Pulmonary artery endothelial cell (primary cell): ENCODE measurements at regions not wholly inside any gene's neighbourhood (a gene's known extent, or its start where the extent isn't known, plus 50 kb on each side); places are given as distances from the start of the nearest gene placed in this dataset.

Experiments used
- DNase-seq: peaks from one replicate; pipeline ENCODE4 v3.0.0-alpha.2; 2011; ENCODE audit warnings: low read depth, low spot score

- no peak for DNase-seq
Measured at GRCh38 chr12:97324471-97324870, 138.1 kb upstream of the RMST start.

GRCh38 chr12:97335115-97335514 lies 127.5 kb upstream of the RMST start:
- DNase-seq: no peak

GRCh38 chr12:97336900-97337751 lies 125.5 kb upstream of the RMST start:
- DNase-seq: no peak

DNA sequence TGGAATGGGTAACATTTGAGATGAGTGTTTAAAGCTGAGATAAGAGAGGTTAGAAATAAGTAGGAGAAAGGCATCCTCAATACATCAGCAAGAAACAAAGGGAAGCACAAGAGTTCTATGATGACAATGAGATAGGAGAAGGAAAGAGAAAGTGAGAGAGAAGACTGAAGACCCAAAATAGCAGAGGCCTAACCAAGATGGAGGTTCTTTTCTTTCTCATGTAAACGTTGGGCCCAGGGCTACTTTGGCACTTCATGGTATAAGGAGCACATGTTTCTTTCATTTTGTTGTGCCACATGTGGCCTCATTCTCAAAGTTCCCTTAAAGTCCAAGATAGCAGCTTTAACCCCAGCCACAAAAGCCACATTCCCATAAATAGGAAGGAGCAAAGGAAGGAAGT lies 120.5 kb upstream of the RMST start:
- DNase-seq: no peak

DNA sequence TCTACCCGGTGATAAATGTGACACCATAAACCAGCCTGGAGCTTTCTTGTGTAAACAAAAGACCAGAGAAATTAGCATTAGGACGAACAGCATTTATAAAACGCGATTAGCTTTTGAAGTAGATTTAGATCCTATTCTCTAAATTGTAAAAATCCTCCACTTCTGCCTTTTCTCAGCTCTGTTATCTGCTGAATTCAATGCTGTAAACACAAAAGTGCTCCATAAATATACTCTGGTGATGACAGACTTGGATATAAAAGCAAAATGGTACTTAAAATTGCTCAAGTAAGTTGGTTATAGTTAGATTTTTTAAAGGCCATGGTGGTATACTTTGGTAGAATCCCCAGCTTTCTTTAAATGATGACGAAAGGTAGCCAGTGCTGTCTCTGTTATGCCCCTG lies 114.6 kb upstream of the RMST start:
- no peak for DNase-seq

DNA sequence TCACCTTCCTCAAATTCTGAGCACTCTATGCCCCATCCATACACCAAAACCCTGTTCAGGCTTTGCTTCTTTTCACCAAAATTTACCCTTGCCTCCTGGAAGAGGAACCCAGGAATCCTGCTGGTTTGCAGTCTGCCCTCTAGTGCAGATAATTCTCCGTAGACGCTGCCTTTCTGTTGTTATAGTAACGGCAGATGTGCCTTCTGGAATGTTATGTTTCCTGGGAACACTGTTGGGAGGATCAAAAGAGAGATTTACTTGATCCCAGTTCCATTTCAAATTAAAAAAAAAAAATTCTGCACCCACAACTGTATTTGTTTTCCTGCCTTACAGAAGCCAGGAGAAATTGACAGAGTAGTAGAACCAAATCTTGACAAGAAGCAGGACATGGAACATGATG lies 104.2 kb upstream of the RMST start:
- DNase-seq: no peak

DNA sequence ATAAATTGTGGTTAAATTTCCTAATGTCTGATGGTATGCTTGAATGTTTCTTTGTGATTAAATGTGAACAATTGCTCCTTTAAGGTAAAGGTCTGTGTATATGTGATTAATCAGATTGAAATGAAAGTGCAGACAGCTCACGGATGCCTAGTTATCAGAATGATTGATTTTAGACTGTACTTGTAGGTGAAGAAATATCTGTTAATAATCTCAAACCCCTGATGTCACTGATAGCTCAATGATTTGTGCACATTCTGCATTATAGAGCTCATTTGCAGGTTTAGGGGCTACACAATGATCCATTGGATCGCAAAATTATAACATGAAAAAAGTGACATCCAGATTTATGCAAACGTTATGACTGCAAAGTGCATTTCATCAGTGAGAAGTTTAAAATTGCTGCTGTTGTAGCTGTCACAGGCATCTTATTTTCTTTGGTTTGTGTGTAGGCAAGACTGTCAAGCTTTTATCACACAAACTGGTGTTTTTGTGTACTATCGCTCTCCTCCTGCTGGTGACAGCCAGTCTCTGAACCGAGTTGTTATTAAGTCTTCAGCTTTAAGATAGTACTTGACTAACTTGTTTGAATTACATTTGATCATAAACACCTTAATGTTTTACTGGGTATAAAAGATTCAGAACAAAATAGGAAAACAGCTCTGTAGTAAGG lies 103.4 kb upstream of the RMST start:
- no peak for DNase-seq

GRCh38 chr12:97363693-97364092 lies 98.9 kb upstream of the RMST start:
- no peak for DNase-seq

- DNase-seq: no peak
Measured at GRCh38 chr12:97368462-97369163, 94.0 kb upstream of the RMST start.

DNA sequence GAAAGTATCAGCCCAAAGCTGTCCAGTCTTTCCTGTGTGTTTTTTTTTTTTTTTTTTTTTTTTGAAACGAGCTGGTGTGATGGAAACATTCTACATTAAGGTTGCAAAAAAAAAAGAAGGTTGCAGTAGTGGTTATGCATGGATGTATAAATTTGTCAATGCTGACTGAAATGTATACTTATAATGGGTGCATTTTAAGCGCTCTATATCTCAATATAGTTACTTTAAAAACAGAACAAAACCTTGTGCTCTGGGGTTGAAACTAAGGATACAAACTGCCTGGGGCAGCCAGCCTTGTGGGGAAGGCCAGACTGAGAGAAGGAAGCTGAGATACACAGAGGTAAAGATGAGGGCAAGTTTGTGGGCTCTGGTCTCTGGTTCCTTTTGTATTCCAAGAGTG lies 87.3 kb upstream of the RMST start:
- DNase-seq: no peak

- no peak for DNase-seq
Measured at GRCh38 chr12:97380440-97380839, 82.2 kb upstream of the RMST start.

DNA sequence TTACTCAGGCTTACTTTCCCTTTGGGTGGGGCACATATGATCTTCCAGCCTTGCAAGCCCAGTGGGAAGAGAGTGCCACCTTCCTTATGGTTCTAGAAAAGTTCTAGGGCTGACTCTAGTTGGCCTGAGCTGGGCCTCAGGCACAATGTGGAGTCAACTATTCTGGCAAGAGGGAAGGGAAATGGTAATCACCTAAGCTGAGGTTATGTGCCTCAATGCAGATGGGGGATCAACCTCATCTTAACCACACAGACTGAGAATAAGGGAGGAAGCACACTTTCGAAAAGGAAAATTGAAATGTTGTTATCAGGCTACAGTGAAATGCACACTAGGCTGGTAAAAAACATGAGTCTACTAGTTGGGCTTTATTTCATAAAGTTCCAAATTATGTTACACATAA lies 77.5 kb upstream of the RMST start:
- no peak for DNase-seq

DNA sequence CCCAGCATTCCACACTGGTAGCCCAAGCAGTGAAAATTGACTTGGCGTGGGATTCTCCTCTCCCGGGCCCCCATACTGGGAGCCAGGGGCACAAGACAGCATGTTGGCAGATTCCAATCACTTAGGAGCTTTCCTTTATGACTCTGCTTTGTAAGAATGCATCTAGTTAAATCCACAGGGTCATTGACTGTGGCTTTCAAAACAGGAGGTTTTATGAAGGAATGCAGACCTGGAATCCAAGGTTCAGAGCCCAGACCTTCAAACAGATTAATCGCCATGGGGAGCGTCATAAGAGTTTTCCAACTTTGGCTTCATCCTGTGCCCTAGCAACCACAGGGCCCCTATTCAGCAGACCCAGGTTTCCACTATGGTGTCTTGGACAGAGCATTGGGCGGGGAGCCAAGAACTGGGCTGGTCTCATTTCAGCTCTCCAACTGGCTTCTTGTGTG lies 76.4 kb upstream of the RMST start:
- no peak for DNase-seq

DNA sequence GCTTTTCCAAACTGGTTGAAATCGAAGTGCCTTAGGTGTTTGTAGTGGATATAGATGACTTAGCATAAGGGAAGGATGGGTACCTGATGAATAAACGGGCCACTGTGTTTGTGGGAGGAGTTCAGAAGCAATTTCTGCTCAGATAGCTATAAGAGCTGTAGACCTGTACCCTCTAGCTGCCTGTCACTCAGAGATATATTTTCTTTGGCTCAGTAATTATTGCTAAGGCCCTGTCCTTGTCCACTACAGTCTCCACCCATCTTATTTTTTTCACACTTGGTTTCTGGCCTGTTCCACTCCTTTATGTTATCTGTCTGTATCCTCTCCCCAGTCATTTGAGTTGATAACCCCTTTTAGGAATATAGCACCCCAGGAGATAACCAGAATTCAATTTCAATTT lies 74.8 kb upstream of the RMST start:
- no peak for DNase-seq

DNA sequence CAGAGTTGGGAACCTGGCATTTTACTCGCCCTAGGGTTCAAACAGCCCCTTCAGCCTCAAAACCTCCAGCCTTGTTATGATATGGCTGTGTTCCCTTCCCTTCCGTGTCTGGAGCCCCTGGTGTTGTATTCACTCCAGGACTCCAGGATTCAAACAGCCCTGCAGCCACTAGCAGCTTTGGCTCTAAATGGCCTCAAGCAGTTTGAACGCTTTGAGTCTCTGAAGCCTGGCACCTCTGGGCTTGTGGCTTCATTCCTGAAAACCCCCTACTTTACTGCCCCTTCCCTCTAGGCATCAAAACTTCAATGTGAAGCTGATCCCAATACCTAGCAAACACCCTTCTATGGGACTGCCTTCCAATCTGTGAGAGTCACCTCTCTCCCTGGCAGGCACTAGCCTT lies 67.9 kb upstream of the RMST start:
- DNase-seq: no peak

- no peak for DNase-seq
Measured at GRCh38 chr12:97397008-97397407, 65.6 kb upstream of the RMST start.

GRCh38 chr12:97398704-97399103 lies 63.9 kb upstream of the RMST start:
- no peak for DNase-seq

DNA sequence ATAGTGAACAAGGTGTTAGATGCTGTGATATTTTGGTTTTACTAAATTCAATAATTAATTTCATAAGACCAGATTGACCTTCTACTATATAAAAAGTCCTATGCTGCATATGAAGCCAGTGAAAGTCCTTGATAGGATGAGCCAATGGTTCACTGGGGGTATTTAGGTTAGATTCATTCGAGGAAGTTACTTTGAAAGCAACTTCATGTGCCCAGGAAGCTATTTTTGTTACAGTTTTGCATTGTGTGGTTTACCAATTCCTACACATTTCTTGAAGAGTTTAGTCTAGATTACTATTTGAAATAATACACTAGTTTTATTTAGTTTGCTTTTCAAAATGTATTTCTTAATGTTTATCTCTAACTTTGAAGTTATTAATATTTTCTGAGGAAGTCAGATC lies 58.5 kb upstream of the RMST start:
- no peak for DNase-seq

GRCh38 chr12:97404543-97404942 lies 58.1 kb upstream of the RMST start:
- DNase-seq: peak; percentile 1

- no peak for DNase-seq
Measured at GRCh38 chr12:97408363-97408762, 54.2 kb upstream of the RMST start.

DNA sequence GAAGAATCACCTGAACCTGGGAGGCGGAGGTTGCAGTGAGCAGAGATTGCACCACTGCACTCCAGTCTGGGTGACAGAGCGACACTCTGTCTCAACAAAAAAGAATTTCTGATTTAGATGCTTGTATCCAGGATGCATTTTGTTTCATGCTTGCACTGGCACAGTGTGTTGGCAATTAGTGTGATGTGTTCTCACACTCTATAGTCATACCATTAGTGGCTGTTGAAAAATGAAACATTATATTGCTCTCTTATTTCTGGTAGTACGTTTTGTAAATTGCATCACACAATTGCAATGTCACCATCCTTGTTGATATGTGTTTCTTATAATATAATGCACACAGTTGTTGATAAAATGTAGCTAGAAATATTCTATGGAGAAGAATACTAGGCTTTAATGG lies 51.3 kb upstream of the RMST start:
- DNase-seq: no peak
